Stimulated activated CD4-positive, alpha-beta T cell treated with anti-CD3 and anti-CD28 coated beads, Interleukin-4, amount 100 ng/mL, for 1 hour (primary cell): ENCODE measurements at regions not wholly inside any gene's neighbourhood (a gene's known extent, or its start where the extent isn't known, plus 50 kb on each side); places are given as distances from the start of the nearest gene placed in this dataset.

Experiments used
- DNase-seq: peaks from one replicate; pipeline ENCODE4 v3.0.0-alpha.2; 2020

GRCh38 chr5:14967166-14967565 is 95.6 kb upstream of the ANKH start:
- DNase-seq = no peak

- DNase-seq = no peak
These were observed 94.2 kb upstream of the ANKH start for GRCh38 chr5:14965815-14966214.

DNA sequence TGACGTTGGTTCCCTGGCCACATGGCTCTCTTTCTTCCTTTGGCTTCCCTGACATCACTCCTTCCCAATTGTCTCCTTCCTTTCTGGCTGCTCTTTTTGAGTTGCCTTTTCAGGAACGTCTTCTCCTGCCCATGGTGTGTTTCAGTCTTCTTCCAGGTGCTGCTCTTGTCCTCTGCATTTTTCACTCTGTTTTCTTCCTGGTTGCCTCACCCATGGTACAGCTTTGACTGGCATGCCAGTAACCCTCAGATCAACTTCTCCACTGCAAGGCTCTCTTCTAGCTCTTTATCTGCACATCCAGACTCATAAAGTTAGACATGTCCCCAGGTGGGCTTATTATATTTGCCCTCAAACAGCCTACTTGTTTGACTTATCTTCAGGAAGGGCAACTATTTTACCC is 91.0 kb upstream of the ANKH start:
- DNase-seq = no peak

GRCh38 chr5:14960120-14960462 is 88.5 kb upstream of the ANKH start:
- DNase-seq = no peak

DNA sequence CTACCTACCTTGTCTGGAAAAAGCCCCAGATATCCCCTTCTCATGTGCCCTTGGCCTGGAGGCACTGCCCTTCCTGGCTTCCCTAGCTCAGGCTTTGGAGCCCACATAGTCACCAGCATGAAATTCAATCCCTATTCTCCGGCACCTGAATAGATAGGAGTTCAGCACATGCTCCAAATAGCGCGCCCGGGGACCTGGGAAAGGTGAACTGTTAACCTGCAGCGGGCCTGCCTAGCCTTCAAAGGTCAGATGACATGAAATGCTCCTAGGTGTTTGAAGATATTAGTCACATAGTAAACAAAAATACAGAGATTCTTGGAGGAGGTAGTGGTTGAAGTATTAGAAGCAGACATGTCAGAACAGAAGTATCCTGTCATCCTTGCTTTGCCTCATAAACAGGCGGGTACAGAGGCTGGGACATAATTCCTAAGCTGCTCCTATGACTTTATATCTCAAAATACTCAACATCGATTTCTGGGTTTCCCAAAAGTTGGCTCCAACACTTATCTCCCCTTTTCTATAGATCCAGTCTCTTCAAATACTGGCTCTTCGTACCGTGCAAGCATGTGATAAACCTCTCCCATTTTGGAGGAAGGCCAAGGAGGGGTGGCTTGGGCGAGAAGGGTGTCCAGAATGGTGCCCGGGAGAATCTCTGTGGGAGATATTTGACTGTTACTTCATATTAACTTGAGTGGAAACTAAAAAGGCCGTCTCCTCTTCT is 88.0 kb upstream of the ANKH start:
- DNase-seq = no peak

GRCh38 chr5:14958188-14958587 is 86.6 kb upstream of the ANKH start:
- no peak for DNase-seq

GRCh38 chr5:14956423-14957046 is 85.0 kb upstream of the ANKH start:
- no peak for DNase-seq

DNA sequence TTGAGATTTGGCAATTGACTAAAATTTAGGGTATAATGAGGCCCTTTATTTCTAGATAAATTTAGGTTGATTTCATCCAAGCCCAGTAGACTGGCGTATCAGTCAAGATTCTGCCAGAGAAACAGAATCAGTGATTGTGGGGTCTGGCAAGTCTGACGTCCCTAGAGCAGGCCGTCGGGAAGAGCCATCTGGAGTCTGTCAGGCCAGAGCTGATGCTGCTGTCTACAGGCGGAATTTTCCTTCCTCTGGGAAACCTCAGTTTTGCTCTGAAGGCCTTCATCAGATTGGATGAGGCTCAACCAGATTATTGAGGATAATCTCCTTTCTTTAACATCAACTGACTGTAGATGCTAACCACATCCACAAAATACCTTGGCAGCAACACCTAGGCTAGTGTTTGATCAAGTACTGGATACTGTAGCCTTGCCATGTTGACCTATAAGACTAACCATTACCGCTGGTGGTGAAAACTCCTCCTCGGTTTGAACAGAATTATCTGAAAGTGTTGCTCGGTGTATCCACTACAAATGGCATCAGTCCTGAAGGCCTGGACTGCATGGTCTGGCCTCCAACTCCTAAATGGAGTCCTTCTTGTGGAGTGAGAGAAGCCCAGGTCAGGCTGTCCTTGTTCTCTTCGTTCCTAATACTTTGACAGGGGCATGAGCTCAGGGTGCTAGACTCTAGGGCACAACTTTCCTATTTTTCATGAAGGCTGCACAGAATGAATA is 83.2 kb upstream of the ANKH start:
- DNase-seq = no peak

DNA sequence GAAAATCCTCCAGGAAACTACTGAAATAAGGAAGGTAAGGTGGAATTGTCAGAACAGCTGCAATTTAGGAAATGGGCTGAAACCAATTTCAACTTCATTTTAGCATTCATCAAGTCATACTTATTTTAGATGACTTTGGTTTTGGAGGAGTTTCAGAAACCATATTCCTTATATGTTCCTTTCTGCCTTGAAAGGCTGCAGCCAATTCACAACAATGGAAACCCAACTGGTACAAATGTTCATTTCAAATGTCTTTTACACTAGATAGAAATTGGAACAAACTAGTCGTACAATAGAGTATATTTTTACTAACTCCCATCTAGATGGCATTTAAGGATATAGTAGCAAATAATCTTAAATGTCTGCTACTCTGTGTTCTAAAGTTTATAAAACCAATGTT is 82.6 kb upstream of the ANKH start:
- DNase-seq = no peak

- DNase-seq = no peak
These were observed 81.6 kb upstream of the ANKH start for GRCh38 chr5:14953075-14953607.

DNA sequence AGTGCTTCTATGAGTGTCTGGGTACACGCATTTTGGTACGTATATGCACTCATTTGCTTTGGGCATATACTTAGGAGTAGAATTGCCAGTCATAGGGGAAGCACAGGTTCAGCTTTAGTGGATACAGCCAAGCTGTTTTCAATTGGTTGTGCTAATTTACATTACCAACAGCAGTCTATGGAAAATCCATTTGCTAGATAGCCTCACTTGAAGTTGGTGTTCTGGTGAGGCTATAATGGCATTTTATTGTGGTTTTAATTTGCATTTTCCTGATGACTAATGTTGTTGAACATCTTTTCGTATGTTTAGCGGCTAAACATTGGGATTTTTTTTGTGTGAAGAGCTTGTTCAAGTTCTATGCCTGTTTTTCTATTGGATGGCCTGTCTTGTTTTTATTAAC is 76.8 kb upstream of the ANKH start:
- DNase-seq = no peak

- no peak for DNase-seq
These were observed 75.4 kb upstream of the ANKH start for GRCh38 chr5:14946815-14947620.

- DNase-seq = no peak
These were observed 73.9 kb upstream of the ANKH start for GRCh38 chr5:14945450-14945849.

- no peak for DNase-seq
These were observed 73.4 kb upstream of the ANKH start for GRCh38 chr5:14944996-14945395.

- DNase-seq = no peak
These were observed 72.8 kb upstream of the ANKH start for GRCh38 chr5:14944350-14944739.

DNA sequence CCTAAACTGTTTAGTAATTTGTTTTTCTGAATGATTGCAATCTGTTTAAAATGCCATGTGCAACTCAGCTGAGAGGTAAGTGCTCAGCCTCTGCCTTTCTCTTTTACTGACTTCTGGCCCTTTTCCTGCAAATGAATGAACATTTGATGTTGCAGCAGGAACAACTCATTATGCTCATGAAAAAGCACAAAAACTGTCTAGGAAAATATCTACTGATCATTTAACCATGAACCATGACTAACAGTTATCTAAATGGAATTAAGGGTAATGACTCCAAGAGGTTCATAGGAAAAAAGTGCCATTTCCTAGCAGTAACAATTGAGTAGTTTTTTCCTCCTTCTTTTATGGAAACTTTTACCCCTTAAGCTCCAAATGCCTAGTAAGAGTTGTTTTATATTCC is 70.6 kb upstream of the ANKH start:
- no peak for DNase-seq

DNA sequence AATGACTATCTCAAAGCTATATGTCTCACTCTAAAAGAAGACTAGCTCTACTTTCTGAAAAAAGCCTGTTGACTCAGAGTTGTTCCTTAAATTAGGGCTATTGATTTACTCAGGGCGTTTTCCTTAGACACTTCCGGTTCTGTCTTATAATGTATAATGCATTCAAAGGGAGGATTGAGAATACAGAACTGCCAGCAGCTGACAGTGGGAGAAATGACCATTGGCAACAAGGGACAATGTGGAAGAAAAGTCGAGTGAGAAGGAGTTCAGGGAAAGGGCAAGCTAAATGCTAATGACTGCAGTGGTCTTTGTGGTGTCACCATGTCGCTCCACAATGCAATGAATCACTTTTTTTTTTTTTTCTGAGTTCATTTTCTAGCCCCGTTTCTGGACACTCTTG is 65.7 kb upstream of the ANKH start:
- no peak for DNase-seq

GRCh38 chr5:14936588-14936987 is 65.0 kb upstream of the ANKH start:
- no peak for DNase-seq

DNA sequence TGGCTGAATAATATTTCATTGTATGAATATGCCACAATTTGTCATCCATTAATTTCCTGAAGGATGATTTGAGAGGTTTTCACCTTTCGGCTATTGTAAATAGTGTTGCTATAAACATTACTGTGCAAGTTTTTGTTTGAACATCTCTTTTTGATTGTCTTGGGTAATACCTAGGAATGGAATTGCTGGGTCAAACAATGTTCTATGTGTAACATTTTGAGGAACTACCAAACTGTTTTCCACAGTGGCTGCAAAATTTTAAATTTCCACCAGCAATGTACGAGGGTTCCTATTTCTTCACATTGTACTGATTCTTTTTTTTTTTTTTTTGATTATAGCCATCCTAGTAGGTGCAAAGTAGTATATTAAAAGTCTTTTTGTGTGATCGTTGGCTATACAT is 63.8 kb upstream of the ANKH start:
- no peak for DNase-seq

- DNase-seq = no peak
These were observed 61.4 kb upstream of the ANKH start for GRCh38 chr5:14932902-14933469.

DNA sequence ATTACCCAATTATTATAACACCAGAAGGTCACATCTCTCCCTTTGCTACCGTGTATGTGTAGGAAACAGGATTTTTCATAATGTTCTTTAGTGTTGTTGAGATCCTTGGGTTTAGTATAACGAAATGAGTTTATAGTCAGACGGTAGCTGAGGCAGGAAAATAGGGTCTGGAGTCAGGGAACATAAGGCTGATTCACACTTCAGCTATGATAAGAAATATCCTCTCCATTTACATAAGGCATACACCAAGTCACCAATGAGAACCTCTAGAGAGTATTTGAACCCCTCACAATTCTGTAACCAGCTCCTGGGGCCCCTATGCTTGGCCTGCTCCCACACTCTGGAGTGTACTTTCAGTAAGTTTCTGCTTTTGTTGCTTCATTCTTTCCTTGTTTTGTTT is 58.9 kb upstream of the ANKH start:
- DNase-seq = no peak

DNA sequence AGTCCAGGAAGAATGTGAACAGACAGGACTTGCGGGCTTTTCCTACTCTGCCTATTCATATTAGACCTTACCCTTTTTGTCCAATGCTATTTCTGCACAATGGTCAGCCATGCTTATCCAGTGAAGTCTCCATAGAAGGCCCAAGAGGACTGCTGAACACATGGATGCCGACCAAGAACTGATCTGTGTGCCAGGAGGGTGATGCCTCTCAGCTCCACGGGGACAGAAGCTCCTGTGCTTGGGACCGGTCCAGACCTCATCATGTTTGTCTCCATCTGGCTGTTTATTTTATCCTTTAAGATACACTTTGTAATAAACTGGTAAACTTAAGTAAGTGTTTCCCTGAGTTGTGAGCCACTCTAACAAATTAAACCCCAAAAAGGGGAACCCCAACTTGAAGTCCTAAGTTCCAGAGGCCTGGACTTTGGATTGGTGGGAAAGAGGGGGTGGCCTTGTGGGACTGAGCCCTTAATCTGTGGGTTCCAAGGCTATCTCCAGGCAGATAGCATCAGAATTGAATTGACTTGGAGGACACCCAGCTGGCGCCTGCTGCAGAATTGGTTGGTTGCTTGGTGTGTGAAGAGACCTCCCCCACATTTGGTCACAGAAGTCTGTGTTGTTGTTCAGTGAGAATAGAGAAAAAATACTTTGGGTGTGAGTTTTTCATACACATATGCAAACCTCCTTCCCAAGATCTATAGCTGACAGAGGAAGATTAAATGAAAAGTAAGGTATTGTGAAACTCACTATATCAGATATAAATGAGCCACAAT is 57.9 kb upstream of the ANKH start:
- DNase-seq = no peak
